ENCODE measurements at regions not wholly inside any gene's neighbourhood (a gene's known extent, or its start where the extent isn't known, plus 50 kb on each side); places are given as distances from the start of the nearest gene placed in this dataset.

DNA sequence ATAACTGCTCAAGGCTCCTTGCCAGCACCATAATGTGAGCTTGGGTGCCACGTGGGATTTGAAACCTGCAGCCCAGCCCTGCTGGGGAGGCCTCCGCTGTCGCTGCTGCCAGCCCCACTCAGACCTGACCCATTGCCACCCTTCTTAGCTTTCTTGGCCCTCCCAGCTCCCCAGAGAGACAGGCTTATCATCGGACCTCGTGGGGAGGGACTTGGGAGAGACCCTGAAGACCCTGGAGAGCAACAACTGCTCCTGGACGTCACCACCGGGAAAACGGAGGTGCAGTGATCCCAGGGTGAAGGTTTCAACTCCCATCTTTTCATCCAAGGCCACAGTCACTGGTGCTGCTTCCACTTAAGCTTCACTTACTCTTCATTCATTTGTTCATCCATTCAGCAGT is 596.1 kb downstream of the PTPRU start:
- TF ChIP-seq, protein P1, sequence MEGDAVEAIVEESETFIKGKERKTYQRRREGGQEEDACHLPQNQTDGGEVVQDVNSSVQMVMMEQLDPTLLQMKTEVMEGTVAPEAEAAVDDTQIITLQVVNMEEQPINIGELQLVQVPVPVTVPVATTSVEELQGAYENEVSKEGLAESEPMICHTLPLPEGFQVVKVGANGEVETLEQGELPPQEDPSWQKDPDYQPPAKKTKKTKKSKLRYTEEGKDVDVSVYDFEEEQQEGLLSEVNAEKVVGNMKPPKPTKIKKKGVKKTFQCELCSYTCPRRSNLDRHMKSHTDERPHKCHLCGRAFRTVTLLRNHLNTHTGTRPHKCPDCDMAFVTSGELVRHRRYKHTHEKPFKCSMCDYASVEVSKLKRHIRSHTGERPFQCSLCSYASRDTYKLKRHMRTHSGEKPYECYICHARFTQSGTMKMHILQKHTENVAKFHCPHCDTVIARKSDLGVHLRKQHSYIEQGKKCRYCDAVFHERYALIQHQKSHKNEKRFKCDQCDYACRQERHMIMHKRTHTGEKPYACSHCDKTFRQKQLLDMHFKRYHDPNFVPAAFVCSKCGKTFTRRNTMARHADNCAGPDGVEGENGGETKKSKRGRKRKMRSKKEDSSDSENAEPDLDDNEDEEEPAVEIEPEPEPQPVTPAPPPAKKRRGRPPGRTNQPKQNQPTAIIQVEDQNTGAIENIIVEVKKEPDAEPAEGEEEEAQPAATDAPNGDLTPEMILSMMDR (IDR thresholded peaks at IDR 0.05) = no peak
- no peak for TF ChIP-seq MYC (IDR thresholded peaks at IDR 0.05; ENCODE audit: borderline replicate concordance, low read length)
- TF ChIP-seq POLR2A (IDR thresholded peaks at IDR 0.05; ENCODE audit: low read length) = no peak
- no peak for TF ChIP-seq BHLHE40 (IDR thresholded peaks at IDR 0.05; ENCODE audit: low read depth, low read length)
- TF ChIP-seq ZSCAN20 (CRISPR knock-in tag; IDR thresholded peaks at IDR 0.05) = no peak
- TF ChIP-seq RAD21 (conservative IDR thresholded peaks at IDR 0.05 in 1 of 2, IDR thresholded peaks at IDR 0.05 in 1 of 2) = no peak
- no peak for TF ChIP-seq HOXA7 (CRISPR knock-in tag; IDR thresholded peaks at IDR 0.05)
- no peak for TF ChIP-seq TP53 (CRISPR knock-in tag; IDR thresholded peaks at IDR 0.05)
- no peak for TF ChIP-seq ESRRA (IDR thresholded peaks at IDR 0.05; ENCODE audit: borderline replicate concordance, low read length)
